ENCODE measurements at regions not wholly inside any gene's neighbourhood (a gene's known extent, or its start where the extent isn't known, plus 50 kb on each side); places are given as distances from the start of the nearest gene placed in this dataset.

DNA sequence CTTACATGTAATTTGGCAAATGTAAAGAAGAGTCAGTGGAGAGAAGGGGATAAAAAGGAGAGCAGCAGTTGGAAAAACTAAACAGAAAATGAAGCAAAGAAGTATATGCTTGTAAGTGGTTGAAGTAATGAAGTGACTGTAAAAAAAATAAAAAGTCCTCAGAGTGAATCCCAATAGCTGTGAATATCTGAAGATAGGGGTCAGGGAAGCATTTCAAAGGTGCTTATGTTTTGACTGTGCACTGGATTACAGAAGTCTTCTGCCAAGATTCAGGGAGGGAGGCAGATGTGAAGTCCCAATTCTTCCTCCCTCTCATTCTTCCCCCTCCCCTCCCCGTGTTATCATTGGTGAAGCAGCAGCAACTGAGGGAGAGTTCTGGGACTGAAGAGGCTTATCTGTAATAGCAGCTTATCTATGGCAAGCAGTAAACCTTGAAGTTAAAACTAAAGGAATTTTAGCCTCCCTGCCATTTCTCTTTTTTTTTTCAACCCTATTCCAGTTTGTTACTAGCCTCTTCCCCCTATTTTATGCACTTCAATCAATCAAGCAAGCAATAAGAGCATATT, 597.9 kb downstream of the IGSF11 start:
- Histone ChIP-seq H3K9me3 (no peaks in the 10 kb centered on the region), H3K27ac (no peak overlapping the region), H3K36me3 (no peaks in the 10 kb centered on the region), H3K4me3 (no peak overlapping the region), H3K9ac (ENCODE audit: low read depth in 2 of 2, low read length in 2 of 2) (no peak overlapping the region), H3K4me1 (no peaks in the 10 kb centered on the region), H3K27me3 (no peaks in the 10 kb centered on the region)
- no peak for DNase-seq
- TF ChIP-seq, protein P1, sequence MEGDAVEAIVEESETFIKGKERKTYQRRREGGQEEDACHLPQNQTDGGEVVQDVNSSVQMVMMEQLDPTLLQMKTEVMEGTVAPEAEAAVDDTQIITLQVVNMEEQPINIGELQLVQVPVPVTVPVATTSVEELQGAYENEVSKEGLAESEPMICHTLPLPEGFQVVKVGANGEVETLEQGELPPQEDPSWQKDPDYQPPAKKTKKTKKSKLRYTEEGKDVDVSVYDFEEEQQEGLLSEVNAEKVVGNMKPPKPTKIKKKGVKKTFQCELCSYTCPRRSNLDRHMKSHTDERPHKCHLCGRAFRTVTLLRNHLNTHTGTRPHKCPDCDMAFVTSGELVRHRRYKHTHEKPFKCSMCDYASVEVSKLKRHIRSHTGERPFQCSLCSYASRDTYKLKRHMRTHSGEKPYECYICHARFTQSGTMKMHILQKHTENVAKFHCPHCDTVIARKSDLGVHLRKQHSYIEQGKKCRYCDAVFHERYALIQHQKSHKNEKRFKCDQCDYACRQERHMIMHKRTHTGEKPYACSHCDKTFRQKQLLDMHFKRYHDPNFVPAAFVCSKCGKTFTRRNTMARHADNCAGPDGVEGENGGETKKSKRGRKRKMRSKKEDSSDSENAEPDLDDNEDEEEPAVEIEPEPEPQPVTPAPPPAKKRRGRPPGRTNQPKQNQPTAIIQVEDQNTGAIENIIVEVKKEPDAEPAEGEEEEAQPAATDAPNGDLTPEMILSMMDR (IDR thresholded peaks at IDR 0.05): no peak
- intact Hi-C loops (cut with DNase I): no loop called here

- DNase-seq: no peak
- Histone ChIP-seq H3K27ac (no peak overlapping the region), H3K4me1 (no peaks in the 10 kb centered on the region), H3K9me3 (no peaks in the 10 kb centered on the region), H3K9ac (ENCODE audit: low read depth in 2 of 2, low read length in 2 of 2) (no peak overlapping the region), H3K4me3 (no peak overlapping the region), H3K36me3 (no peaks in the 10 kb centered on the region), H3K27me3 (no peaks in the 10 kb centered on the region)
- TF ChIP-seq, protein P1 (IDR thresholded peaks at IDR 0.05): no peak
- intact Hi-C loops (cut with DNase I): no loop called here
Observed at GRCh38 chr3:118445036-118445435, 589.6 kb downstream of the IGSF11 start.

DNA sequence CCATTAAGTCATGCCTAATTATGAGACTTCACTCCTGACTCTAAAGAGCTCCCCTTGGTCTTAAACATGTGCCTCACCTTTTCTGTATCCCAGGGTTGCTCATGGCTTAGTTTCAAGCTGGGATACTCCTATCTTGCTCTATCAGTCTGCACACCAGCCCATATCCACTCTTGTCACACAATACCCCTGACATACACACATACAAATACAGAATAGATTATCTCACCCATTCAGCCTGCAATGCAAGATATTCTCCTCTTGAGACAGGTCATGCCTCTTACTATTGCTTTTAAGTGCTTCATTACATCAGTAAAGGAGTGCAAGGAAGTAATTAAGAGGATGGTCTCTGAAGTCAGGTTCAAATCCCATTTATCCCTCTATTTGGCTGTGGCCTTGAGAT, 587.3 kb downstream of the IGSF11 start:
- no peak overlapping the region for H3K9ac ChIP-seq (ENCODE audit: low read depth in 2 of 2, low read length in 2 of 2)
- no peaks in the 10 kb centered on the region for H3K36me3 ChIP-seq
- no peak for DNase-seq
- H3K4me1 ChIP-seq: no peaks in the 10 kb centered on the region
- H3K27me3 ChIP-seq: no peaks in the 10 kb centered on the region
- intact Hi-C loops (cut with DNase I): no loop called here
- H3K4me3 ChIP-seq: no peak overlapping the region
- TF ChIP-seq, protein P1 (IDR thresholded peaks at IDR 0.05): no peak
- H3K27ac ChIP-seq: no peak overlapping the region
- H3K9me3 ChIP-seq: no peaks in the 10 kb centered on the region

- intact Hi-C loops (cut with DNase I): no loop called here
- no peak overlapping the region for H3K4me3 ChIP-seq
- H3K36me3 ChIP-seq: no peaks in the 10 kb centered on the region
- no peak for DNase-seq
- no peak overlapping the region for H3K9ac ChIP-seq (ENCODE audit: low read depth in 2 of 2, low read length in 2 of 2)
- H3K27ac ChIP-seq: no peak overlapping the region
- no peaks in the 10 kb centered on the region for H3K27me3 ChIP-seq
- no peaks in the 10 kb centered on the region for H3K9me3 ChIP-seq
- TF ChIP-seq, protein P1 (IDR thresholded peaks at IDR 0.05): no peak
- H3K4me1 ChIP-seq: no peaks in the 10 kb centered on the region
Observed at GRCh38 chr3:118466795-118467330, 567.8 kb downstream of the IGSF11 start.

DNA sequence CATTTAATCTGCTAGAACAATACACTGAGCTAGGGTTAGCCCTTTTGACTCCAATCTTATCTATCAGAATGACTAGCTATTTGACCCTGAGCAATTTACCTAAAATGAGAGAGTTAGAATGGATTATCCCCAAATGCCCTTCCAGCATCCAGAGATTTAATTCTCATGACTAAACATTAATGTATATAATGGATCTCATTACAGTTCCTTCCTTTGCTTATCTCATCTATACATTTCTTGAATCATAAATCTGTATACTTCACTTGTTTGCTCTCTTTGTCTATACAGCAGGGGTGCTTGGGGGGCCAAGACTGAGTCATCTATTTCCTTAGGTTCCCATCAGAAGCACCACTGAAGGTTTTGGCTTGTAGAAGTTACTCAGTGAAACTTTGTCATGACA, 565.8 kb downstream of the IGSF11 start:
- Histone ChIP-seq H3K4me1 (no peaks in the 10 kb centered on the region), H3K27ac (no peak overlapping the region), H3K9ac (ENCODE audit: low read depth in 2 of 2, low read length in 2 of 2) (no peak overlapping the region), H3K4me3 (no peak overlapping the region), H3K36me3 (no peaks in the 10 kb centered on the region), H3K27me3 (no peaks in the 10 kb centered on the region), H3K9me3 (no peaks in the 10 kb centered on the region)
- TF ChIP-seq, protein P1 (IDR thresholded peaks at IDR 0.05): no peak
- DNase-seq: no peak
- intact Hi-C loops (cut with DNase I): no loop called here

Data from colonic mucosa (tissue), 4 donors.